Colon (tissue), 2 donors: ENCODE measurements at regions not wholly inside any gene's neighbourhood (a gene's known extent, or its start where the extent isn't known, plus 50 kb on each side); places are given as distances from the start of the nearest gene placed in this dataset.
"Not testable (repeated sequence)": the region's sequence is repeated elsewhere in the genome, so short reads cannot be mapped to it uniquely, and the experiment has no call there.

Experiments
- FAIRE-seq: peaks from 2 replicates; lab custom pipeline; 2012; peaks lifted over from hg19 to GRCh38; lab: Jason Lieb, UNC
- donor health status: control.
- donor health status: control.

DNA sequence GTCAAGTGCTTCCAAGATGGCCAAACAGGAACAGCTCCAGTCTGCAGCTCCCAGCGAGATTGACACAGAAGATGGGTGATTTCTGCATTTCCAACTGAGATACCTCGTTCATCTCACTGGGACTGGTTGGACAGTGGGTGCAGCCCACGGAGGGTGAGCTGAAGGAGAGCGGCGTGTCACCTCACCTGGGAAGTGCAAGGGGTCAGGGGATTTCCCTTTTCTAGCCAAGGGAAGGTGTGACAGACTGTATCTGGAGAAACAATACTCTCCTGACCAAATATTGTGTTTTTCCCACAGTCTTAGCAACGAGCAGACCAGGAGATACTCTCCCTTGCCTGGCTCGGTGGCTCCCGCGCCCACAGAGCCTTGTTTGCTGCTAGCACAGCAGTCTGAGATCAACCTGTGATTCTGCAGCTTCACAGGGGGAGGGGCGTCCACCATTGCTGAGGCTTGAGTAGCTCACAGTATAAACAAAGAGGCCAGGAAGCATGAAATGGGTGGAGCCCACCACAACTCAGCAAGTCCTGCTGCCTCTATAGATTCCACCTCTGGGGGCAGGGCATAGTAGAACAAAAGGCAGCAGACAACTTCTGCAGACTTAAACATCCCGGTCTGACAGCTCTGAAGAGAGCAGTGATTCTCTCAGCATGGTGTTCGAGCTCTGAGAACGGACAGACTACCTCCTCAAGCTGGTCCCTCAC is 293.5 kb upstream of the SUCLG2 start:
- FAIRE-seq, result no peak

DNA sequence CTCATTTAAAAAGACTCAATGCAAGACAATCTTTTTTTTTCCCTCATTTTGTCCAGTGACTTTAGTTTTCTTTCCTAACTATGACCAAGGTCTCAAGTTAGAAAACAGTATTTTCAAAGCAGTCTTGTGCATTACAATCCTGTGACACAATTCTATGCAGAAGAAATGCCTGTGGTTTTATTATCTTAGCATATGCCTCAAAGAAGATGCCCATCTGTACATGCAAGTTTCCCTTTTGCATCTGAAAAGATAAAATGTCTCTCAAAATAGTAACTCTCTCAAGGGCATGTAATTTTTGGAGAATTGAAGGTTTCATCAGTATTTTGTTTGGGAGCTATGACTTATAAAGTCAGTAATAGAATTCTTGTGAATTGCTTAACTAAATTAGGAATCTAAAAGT is 292.0 kb upstream of the SUCLG2 start:
- no peak for FAIRE-seq

DNA sequence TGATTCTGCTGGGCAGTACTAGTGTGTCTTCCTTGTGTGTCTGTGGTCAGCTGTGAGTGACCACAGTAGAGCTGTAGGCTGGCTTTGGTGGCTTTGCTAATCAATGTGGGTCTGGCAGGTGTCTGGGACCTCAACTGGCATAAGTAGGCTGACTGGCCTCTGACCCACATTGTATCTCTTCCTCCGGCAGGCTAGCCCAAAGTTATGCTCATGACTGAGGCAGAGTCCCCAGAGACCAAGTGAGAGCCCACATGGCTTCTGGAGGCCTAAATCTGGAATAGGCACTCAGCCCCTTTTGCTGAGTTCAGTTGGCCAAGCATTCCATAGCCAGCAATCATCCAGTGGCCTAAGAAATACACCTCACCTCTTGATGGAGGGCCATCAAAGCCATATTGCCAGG is 289.1 kb upstream of the SUCLG2 start:
- FAIRE-seq, result no peak

GRCh38 chr3:67941433-67942030 is 287.1 kb upstream of the SUCLG2 start:
- no peak for FAIRE-seq

DNA sequence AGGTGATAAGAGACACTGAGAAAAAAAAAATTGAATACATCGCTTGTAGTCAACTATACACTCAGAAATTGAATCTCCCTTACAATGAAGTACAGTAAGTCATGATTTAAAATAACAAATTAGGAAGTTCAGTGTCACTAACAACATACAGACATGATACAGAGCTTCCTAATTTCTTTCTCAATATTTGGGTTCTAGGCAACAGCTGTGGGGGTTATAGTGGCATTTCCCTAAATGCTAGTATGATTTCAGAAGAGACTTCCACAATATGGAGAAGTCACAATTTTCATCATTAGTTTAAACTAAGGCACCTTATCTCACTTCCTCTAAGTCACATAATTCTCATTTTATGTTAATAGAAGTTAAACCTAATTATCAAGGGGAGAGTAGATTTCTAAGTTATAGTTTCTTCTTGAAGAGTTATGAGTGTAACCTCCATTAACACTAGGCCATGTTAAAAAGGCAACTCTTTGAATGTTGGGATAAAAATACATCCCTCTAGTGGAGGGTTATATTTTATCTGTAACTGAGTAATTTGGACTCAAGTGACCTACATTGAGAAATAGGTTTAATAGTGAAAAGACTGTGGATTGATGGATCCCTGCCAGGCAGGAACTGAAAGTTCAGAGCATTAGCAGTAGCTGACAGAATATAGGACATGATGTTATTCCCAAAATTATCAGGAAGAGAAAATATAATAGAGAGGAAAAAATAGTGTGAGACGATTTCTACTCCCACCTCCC is 286.0 kb upstream of the SUCLG2 start:
- FAIRE-seq, result no peak

DNA sequence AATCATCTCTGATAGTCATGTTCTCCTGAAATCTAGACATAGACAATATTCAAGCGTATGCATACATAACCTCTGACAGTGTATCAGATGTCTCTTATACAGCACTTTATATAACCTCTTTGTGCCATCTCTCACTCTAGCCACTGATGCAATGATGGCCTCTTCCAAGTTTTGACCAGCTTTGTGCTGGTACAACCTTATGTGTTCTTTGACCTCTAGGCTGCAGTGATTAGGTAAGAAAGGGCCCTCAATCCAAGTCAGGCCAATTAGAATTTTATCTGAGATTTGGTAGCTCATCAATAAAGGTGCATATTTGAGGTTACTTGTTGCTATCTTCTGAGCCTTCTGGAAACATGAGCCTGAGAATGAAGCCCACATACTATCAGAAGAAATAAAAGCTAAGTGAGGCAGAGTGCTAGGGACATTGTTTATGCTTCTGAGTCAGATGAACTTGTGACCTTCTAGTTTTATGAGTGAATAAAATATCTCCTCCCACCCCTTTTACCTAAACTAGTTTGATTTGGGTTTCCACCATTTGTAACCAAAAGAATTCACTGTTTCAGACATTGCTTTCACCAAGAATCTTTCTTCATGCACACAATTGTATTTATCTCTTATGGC is 283.2 kb upstream of the SUCLG2 start:
- no peak for FAIRE-seq

- not testable (repeated sequence) for FAIRE-seq
Observed at GRCh38 chr3:67930394-67930793, 276.0 kb upstream of the SUCLG2 start.

- FAIRE-seq, result no peak
Observed at GRCh38 chr3:67923796-67924195, 269.4 kb upstream of the SUCLG2 start.

- FAIRE-seq, result no peak
Observed at GRCh38 chr3:67920969-67921368, 266.6 kb upstream of the SUCLG2 start.

DNA sequence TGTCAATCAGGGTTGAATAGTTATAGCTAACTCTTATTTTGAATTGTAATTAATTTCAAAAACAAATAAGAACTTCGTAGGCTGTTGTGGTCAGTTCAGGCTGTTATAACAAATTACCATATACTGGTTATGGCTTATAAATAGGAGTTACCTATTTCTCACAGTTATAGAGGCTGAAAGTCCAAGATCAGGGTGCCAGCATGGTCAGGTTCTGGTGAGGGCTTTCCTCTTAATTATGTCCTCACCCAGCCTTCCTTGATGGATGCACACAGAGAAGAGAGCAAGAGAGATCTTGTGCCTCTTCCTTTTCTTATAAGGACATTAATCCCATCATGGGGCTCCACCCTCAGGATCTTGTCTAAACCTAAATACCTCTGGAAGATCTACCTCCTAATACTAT is 265.9 kb upstream of the SUCLG2 start:
- FAIRE-seq, result no peak

GRCh38 chr3:67916353-67916752 is 261.9 kb upstream of the SUCLG2 start:
- no peak for FAIRE-seq

GRCh38 chr3:67907735-67908134 is 253.3 kb upstream of the SUCLG2 start:
- FAIRE-seq, result no peak

DNA sequence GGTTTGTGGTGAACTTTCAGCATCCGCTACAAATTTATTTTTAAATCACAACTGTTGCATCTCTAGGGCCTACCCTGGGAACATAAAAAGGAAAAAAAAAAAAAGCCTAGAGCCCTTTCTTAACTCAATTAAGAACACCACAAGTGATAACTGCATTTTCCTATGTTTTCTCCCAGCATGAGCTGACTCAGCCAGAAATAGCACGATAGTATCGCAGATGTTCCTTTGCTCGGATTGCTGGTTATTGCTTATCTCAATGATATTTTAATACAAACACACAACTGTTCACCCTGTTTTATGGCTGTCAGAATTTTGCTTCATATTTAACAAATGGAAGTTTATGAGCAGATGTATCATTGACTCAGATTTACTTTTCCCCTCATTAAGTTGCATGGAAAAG is 251.8 kb upstream of the SUCLG2 start:
- no peak for FAIRE-seq

DNA sequence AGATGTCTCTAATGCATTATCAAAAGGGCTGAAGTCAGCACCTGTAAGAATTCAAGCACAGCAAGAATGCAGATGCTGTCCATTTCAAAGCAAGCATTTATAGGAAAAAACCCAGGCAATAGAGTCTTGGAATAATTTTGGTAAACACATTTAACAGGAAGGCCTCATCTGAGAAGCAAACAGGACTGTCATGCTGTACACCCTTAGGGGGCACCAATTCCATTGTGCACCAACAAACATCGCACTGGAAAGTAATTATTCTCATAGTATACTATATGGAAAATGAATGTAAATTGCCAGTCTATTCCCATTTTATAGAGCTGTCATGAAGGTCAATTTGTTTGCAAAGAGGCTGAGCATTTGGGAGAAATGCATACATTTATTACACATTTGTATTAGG is 247.3 kb upstream of the SUCLG2 start:
- no peak for FAIRE-seq

- FAIRE-seq, result no peak
Observed at GRCh38 chr3:67898916-67899315, 244.5 kb upstream of the SUCLG2 start.

DNA sequence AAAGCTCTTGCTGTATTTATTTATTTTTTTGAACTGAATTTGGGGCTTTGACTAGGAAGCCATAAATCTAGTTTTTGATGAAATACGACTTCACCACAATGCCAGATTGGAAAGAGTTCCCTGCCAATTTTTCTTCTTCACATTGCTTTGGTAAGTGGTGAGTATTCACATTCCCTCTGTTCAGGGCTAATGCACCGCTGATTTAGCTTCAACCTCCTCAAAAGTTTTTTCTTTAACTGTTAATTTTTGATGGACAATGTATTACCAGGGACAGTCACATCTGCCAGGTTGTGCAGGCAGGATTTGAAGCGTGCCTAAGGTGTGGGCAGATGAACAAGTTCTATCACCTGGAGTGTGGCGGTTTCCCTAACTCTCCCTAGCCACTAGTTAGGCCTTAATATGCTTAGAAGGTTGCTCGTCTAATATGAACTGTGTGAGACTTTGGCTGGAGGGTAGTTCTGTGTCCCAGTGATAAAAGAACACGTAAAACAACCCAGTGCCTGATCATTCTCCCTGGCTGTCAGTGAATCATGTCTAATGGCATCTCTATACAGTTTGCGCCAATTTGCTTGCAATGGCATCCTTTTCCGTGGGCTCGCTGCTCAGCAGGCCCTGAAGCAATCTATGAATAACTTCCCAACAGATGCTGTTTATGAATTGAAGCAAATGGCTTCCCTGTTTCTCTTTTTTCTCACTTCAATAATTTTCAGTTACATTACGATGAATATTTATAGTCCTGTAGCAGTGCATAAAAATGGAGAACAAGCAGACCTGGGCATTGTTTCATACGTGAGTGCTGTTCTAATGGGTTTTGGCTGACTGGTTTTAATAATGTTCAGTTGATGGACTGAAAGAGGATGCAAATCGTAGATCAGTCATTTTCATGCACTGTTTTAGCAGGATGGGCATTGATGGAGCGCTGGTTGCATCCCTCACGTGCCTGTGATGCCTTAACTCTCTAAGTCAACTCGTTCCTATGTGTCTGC is 243.2 kb upstream of the SUCLG2 start:
- FAIRE-seq, result no peak

GRCh38 chr3:67896130-67896529 is 241.7 kb upstream of the SUCLG2 start:
- no peak for FAIRE-seq

GRCh38 chr3:67894510-67894909 is 240.1 kb upstream of the SUCLG2 start:
- no peak for FAIRE-seq

GRCh38 chr3:67884345-67884744 is 229.9 kb upstream of the SUCLG2 start:
- no peak for FAIRE-seq

GRCh38 chr3:67883766-67884165 is 229.4 kb upstream of the SUCLG2 start:
- no peak for FAIRE-seq

- FAIRE-seq, result no peak
Observed at GRCh38 chr3:67882981-67883380, 228.6 kb upstream of the SUCLG2 start.

- no peak for FAIRE-seq
Observed at GRCh38 chr3:67876261-67876660, 221.8 kb upstream of the SUCLG2 start.
